Epidermal melanocyte (primary cell): ENCODE measurements at regions not wholly inside any gene's neighbourhood (a gene's known extent, or its start where the extent isn't known, plus 50 kb on each side); places are given as distances from the start of the nearest gene placed in this dataset.

Experiments
- DNase-seq: peaks from one replicate; pipeline ENCODE4 v3.0.0; 2011; ENCODE audit warnings: low spot score; ENCODE audit not compliant: insufficient read length

- DNase-seq: no peak
Observed at GRCh38 chr15:97457203-97457847, 503.2 kb upstream of the ARRDC4 start.

GRCh38 chr15:97459771-97460170, 500.7 kb upstream of the ARRDC4 start:
- no peak for DNase-seq

- no peak for DNase-seq
Observed at GRCh38 chr15:97461226-97461625, 499.3 kb upstream of the ARRDC4 start.

DNA sequence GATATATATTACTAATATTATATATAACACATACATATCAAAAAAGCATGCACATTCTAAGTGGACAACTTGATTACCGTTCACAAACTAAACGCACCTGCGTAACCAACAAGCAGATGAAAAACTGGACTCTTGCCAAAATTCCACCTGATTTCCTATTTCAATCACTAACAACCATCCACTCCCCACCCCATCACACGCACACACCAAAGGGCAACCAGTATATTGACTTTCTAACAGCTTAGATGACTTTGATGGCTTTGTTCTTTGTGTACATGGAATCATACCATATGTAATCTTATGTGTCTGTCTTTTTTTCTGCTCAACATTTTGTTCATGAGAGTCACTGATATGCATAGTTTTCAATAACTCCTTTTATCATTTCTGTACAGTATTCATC, 496.8 kb upstream of the ARRDC4 start:
- DNase-seq: no peak

GRCh38 chr15:97470417-97470816, 490.1 kb upstream of the ARRDC4 start:
- no peak for DNase-seq

GRCh38 chr15:97473627-97474026, 486.9 kb upstream of the ARRDC4 start:
- no peak for DNase-seq

DNA sequence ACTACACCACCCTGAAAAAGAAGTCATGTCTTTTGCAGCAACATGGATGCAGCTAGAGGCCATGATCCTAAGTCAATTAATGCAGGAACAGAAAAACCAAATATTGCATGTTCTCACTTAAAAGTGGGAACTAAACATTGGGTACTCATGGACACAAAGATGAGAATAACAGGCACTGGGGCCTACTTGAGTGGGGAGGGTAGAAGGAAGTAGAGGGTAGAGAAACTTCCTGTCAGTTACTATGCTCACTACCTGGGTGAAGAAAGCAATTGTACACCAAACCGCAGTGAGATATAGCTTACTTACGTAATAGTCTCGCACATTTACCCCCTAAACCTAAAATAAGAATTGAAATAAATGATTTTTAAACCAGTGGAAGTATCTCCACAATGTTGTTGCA, 480.5 kb upstream of the ARRDC4 start:
- no peak for DNase-seq

GRCh38 chr15:97482521-97482920, 478.0 kb upstream of the ARRDC4 start:
- no peak for DNase-seq

GRCh38 chr15:97483232-97483631, 477.3 kb upstream of the ARRDC4 start:
- DNase-seq: no peak

- no peak for DNase-seq
Observed at GRCh38 chr15:97490429-97490828, 470.1 kb upstream of the ARRDC4 start.

- no peak for DNase-seq
Observed at GRCh38 chr15:97501291-97501690, 459.2 kb upstream of the ARRDC4 start.

DNA sequence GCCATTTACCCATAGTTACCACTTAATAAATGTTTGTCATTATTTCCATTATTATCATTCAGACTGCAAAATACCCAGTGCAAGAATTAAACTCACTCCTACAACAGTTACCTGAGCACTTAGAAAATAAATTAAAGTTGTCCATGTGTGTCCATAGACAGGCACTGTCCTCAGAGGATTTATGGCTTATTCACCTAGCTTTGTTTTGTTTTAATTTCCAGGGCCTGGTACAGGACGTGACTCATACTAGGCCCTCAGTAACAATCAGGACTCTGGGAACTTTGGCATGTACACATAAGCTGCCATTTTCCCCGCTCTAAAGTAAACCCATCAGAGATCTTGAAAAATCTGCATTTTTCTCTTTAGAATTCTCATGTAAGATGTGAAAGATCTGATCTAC, 458.5 kb upstream of the ARRDC4 start:
- DNase-seq: no peak

DNA sequence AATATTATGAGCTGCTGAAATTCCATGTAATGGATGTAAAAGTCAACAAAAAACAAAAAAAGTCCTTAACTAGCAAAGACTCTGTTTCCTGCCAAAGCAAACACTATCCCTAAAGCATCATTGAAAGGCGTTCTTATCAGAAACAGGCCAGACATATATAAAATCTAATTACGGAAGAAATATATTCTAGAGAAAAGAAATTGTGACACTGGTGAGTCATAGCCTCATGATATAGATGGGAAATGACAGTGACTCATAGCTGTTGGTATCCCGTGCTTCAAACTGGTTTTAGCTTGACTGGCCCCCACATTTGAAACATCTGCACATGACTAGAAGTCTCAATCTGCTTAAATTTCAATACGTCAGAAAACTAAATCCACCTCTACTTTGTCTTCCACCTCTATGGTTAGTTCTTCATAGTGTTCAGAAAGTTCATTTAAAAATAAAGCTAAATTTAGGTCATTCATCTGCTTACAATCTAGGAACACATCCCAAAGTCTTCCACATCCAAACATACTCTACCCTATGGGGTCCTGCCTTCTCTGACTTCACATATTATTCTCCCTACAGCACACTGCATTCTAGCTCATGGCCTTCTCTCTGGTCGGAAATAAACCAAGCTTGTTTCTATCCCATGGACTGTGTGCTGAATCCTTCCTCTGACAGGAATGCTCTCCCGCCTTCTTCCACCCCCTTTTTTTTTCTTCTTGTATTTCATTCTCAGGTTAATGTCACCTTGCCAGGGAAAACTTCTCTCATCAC, 456.3 kb upstream of the ARRDC4 start:
- DNase-seq: no peak

- DNase-seq: no peak
Observed at GRCh38 chr15:97517737-97518136, 442.8 kb upstream of the ARRDC4 start.

DNA sequence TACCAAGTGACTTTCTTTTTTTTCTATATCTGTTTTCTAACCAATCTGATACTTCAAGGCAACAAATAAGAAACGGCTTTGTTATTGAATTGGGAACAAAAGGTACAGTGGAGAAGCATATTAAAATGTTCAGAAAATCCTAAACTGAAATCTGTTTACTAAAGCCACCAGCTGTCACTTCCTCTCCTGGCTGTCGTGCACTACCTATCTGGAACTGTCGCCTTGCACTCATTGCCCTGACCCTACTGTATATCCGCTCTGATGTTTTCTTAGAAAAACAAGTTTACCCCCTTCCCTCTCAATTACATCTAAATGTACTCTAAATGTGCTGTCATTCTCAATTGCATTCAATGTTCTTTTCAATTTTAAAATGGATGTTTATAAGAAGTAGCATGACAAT, 439.8 kb upstream of the ARRDC4 start:
- DNase-seq: no peak

GRCh38 chr15:97521381-97522285, 438.9 kb upstream of the ARRDC4 start:
- DNase-seq: no peak

DNA sequence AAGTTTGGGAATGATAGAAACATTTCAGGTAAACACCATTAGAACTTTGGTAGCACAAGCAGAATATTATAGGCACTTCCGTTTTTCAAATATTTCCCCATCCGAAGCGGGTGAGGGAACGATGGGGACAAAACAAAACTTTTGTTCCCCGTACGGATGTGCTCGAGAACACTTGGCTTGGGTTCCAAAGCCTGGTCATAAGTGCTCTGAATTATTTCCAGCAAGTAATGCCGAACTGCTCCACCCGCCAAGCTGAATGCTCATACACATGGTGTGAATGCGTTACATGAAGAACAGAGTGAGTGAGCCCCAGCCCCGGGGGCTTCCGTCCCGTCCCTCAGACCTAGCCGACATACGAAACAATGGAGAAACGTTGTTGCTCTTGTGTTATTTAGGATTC, 438.2 kb upstream of the ARRDC4 start:
- DNase-seq: no peak

GRCh38 chr15:97525809-97526208, 434.7 kb upstream of the ARRDC4 start:
- DNase-seq: no peak

DNA sequence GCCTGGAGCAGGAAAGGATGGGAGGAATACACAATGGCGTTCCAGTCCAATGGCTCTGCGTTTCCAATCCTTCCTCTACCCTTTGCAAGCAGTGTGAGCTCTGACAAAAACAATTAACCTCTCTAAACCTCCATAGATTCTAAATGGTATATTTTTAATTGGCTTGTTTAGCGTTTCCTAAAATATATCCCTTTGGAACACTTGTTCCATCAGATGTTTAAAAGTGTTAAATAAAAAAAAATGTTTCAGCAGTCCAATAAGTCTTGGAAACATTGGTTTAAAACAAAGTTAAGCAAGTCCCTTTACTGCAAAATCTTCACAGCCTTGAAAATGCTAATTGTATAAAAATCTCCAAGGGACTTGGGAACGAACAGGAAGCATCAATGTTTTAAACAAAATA, 432.3 kb upstream of the ARRDC4 start:
- DNase-seq: no peak

- DNase-seq: no peak
Observed at GRCh38 chr15:97545799-97546198, 414.7 kb upstream of the ARRDC4 start.

- no peak for DNase-seq
Observed at GRCh38 chr15:97547381-97547780, 413.1 kb upstream of the ARRDC4 start.

GRCh38 chr15:97561529-97561928, 399.0 kb upstream of the ARRDC4 start:
- no peak for DNase-seq
